K562 (cell line): ENCODE measurements at regions not wholly inside any gene's neighbourhood (a gene's known extent, or its start where the extent isn't known, plus 50 kb on each side); places are given as distances from the start of the nearest gene placed in this dataset.

Experiments used
- CBX2 ChIP-seq: fragments of 200-600 bp; sonication (generic); IDR thresholded peaks from one replicate; pipeline ENCODE4 v1.6.1; 2012; ENCODE audit warnings: mild to moderate bottlenecking, low read length, inconsistent platforms; ENCODE audit not compliant: insufficient read depth, poor library complexity, severe bottlenecking
- EZH2 ChIP-seq: IDR thresholded peaks from 2 replicates; pipeline ENCODE4 v1.6.1; 2012; ENCODE audit warnings: low read depth, mild to moderate bottlenecking, inconsistent platforms, low read length, borderline replicate concordance
- FOXP1 ChIP-seq: sonication (generic); formaldehyde crosslinking; IDR thresholded peaks from 2 replicates; pipeline ENCODE4 v1.8.0; 2022; ENCODE audit warnings: mild to moderate bottlenecking, missing genetic modification reagents
- POLR2AphosphoS5 ChIP-seq: IDR thresholded peaks from 2 replicates; pipeline ENCODE4 v1.6.1; 2011; ENCODE audit warnings: mild to moderate bottlenecking, low read depth, low read length, moderate library complexity; ENCODE audit not compliant: control insufficient read depth, insufficient read depth

DNA sequence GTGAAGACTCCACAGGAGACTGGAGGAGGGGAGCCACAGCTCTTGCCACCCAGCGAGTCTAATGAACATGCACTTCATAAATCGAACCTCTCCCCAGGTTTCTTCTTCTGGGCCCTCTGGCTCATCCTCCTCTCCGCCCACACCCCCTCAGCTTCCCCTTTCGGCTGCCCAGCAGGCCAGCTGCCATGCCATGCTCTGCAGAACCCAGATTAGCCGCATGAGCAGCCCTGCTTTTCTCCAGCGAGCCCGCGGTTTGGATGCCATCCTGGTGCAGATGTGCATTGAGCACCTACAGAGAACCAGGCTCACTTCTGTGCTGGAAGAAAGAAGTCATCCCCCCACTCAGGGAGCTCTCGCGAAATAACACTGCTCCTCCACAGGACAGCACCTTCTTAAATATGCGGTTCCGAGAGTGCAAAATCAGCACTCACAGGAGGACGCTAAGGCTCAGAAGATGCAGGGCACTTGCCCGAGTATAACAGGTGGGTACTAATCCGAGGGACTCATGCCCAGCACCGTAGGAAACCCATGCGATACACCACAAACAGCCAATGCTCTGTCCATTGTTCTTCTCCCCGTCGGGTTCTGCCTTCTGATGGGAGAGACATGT is 143.0 kb upstream of the THBS2 start:
- TF ChIP-seq FOXP1 (no peak), EZH2 (no peak), CBX2 (no peak), POLR2AphosphoS5 (no peak)
